H9 (cell line): ENCODE measurements at regions not wholly inside any gene's neighbourhood (a gene's known extent, or its start where the extent isn't known, plus 50 kb on each side); places are given as distances from the start of the nearest gene placed in this dataset.

ENCODE experiments used
- DNase-seq: peaks from one replicate; pipeline ENCODE4 v3.0.0-alpha.2; 2017
- H2AFZ ChIP-seq: one replicate; pipeline ENCODE4 v1.6.1; 2013; ENCODE audit warnings: mild to moderate bottlenecking, low read length, control low read depth, moderate library complexity
- H2AK5ac ChIP-seq: 2 replicates; pipeline ENCODE4 v1.6.1; 2013; ENCODE audit warnings: low read length, control low read depth, mixed read lengths; ENCODE audit not compliant: insufficient read length
- H2BK120ac ChIP-seq: one replicate; pipeline ENCODE4 v1.6.1; 2013; ENCODE audit warnings: low read depth, mild to moderate bottlenecking, low read length, control low read depth, inconsistent platforms; ENCODE audit not compliant: poor library complexity, severe bottlenecking
- H2BK12ac ChIP-seq: 2 replicates; pipeline ENCODE4 v1.6.1; 2013; ENCODE audit warnings: low read length, control low read depth, mixed read lengths, low read depth; ENCODE audit not compliant: insufficient read length
- H2BK15ac ChIP-seq: 2 replicates; pipeline ENCODE4 v1.6.1; 2013; ENCODE audit warnings: low read depth, low read length, control low read depth
- H2BK20ac ChIP-seq: one replicate; pipeline ENCODE4 v1.6.1; 2013; ENCODE audit warnings: low read depth, mild to moderate bottlenecking, low read length, control low read depth, inconsistent platforms; ENCODE audit not compliant: poor library complexity, severe bottlenecking
- H2BK5ac ChIP-seq: 2 replicates; pipeline ENCODE4 v1.6.1; 2013; ENCODE audit warnings: low read length, control low read depth, mixed read lengths; ENCODE audit not compliant: insufficient read length
- H3K14ac ChIP-seq: 2 replicates; pipeline ENCODE4 v1.6.1; 2013; ENCODE audit warnings: low read length, control low read depth; ENCODE audit not compliant: insufficient read depth
- H3K18ac ChIP-seq: 2 replicates; pipeline ENCODE4 v1.6.1; 2013; ENCODE audit warnings: low read depth, mild to moderate bottlenecking, mixed read lengths, low read length, control low read depth; ENCODE audit not compliant: insufficient read length
- H3K23ac ChIP-seq: 2 replicates; pipeline ENCODE4 v1.6.1; 2013; ENCODE audit warnings: low read length, control low read depth, mixed read lengths, low read depth; ENCODE audit not compliant: insufficient read length
- H3K23me2 ChIP-seq: 2 replicates; pipeline ENCODE4 v1.6.1; 2013; ENCODE audit warnings: low read depth, mild to moderate bottlenecking, mixed read lengths, low read length, control low read depth; ENCODE audit not compliant: insufficient read length, poor library complexity, severe bottlenecking
- H3K27ac ChIP-seq: 2 replicates; pipeline ENCODE4 v1.5.1; 2013; ENCODE audit warnings: low read length, control low read depth, mixed read lengths, low read depth; ENCODE audit not compliant: insufficient read length
- H3K27me3 ChIP-seq: 2 replicates; pipeline ENCODE4 v1.6.1; 2013; ENCODE audit warnings: low read length, control low read depth, inconsistent platforms; ENCODE audit not compliant: insufficient read depth
- H3K4ac ChIP-seq: 2 replicates; pipeline ENCODE4 v1.6.1; 2013; ENCODE audit warnings: low read depth, mild to moderate bottlenecking, control low read depth, inconsistent platforms, low read length, moderate library complexity
- H3K4me1 ChIP-seq: 2 replicates; pipeline ENCODE4 v1.6.1; 2013; ENCODE audit warnings: low read length, control low read depth, inconsistent platforms; ENCODE audit not compliant: insufficient read depth
- H3K4me2 ChIP-seq: 2 replicates; pipeline ENCODE4 v1.6.1; 2013; ENCODE audit warnings: low read length, control low read depth, mixed read lengths; ENCODE audit not compliant: insufficient read length, insufficient read depth
- H3K56ac ChIP-seq: 2 replicates; pipeline ENCODE4 v1.6.1; 2013; ENCODE audit warnings: low read depth, mild to moderate bottlenecking, mixed read lengths, low read length, control low read depth; ENCODE audit not compliant: insufficient read length
- H3K79me1 ChIP-seq: 2 replicates; pipeline ENCODE4 v1.6.1; 2013; ENCODE audit warnings: low read depth, mild to moderate bottlenecking, moderate library complexity, low read length, control low read depth, inconsistent platforms; ENCODE audit not compliant: insufficient read depth, poor library complexity, severe bottlenecking
- H3K79me2 ChIP-seq: 2 replicates; pipeline ENCODE4 v1.6.1; 2013; ENCODE audit warnings: low read length, control low read depth, inconsistent platforms; ENCODE audit not compliant: insufficient read depth
- H3K9ac ChIP-seq: 2 replicates; pipeline ENCODE4 v1.6.1; 2013; ENCODE audit warnings: low read length, control low read depth, mixed read lengths; ENCODE audit not compliant: insufficient read length; ENCODE audit errors: extremely low read depth
- H3K9me3 ChIP-seq: one replicate; pipeline ENCODE4 v1.6.1; 2013; ENCODE audit warnings: low read depth, low read length, inconsistent platforms; ENCODE audit not compliant: control insufficient read depth
- H3T11ph ChIP-seq: one replicate; pipeline ENCODE4 v1.6.1; 2013; ENCODE audit warnings: mild to moderate bottlenecking, low read length, control low read depth, inconsistent platforms
- H4K20me1 ChIP-seq: one replicate; pipeline ENCODE4 v1.6.1; 2013; ENCODE audit not compliant: control insufficient read depth, insufficient read length, insufficient read depth
- H4K5ac ChIP-seq: 2 replicates; pipeline ENCODE4 v1.6.1; 2013; ENCODE audit warnings: low read depth, mild to moderate bottlenecking, mixed read lengths, low read length, control low read depth; ENCODE audit not compliant: insufficient read length
- H4K8ac ChIP-seq: replicated peaks from 2 replicates; pipeline ENCODE4 v1.6.1; 2013; ENCODE audit warnings: low read length, control low read depth, mixed read lengths, low read depth; ENCODE audit not compliant: insufficient read length
- H4K91ac ChIP-seq: 2 replicates; pipeline ENCODE4 v1.6.1; 2013; ENCODE audit warnings: low read depth, mild to moderate bottlenecking, moderate library complexity, mixed read lengths, low read length, control low read depth; ENCODE audit not compliant: insufficient read length
- H3K27ac Mint-ChIP-seq, 3 experiments: 2 replicates in 2 of 3; 3 replicates in 1 of 3; pipeline ENCODE4 v1.8.0; 2020 to 2021; ENCODE audit warnings: mixed read lengths in 3 of 3, mild to moderate bottlenecking in 1 of 3, moderate library complexity in 1 of 3
- H3K27me3 Mint-ChIP-seq: 2 replicates; pipeline ENCODE4 v1.8.0; 2021; ENCODE audit warnings: low read depth, mild to moderate bottlenecking, moderate library complexity, mixed read lengths
- H3K36me3 Mint-ChIP-seq, 3 experiments: 2 replicates in 2 of 3; 3 replicates in 1 of 3; pipeline ENCODE4 v1.8.0; 2020 to 2021; ENCODE audit warnings: low read depth in 3 of 3, mixed read lengths in 3 of 3; ENCODE audit not compliant: insufficient read depth in 1 of 3
- H3K4me1 Mint-ChIP-seq, 2 experiments: 2 replicates each; pipeline ENCODE4 v1.8.0; 2020; ENCODE audit warnings: mixed read lengths in 2 of 2
- H3K4me3 Mint-ChIP-seq, 2 experiments: 2 replicates in 1 of 2; 3 replicates in 1 of 2; pipeline ENCODE4 v1.8.0; 2020 to 2021; ENCODE audit warnings: mild to moderate bottlenecking in 2 of 2, mixed read lengths in 2 of 2, moderate library complexity in 1 of 2
- H3K9me3 Mint-ChIP-seq, 2 experiments: 2 replicates in 1 of 2; 3 replicates in 1 of 2; pipeline ENCODE4 v1.8.0; 2020; ENCODE audit warnings: mild to moderate bottlenecking in 2 of 2, mixed read lengths in 2 of 2, moderate library complexity in 1 of 2
- CTCF ChIP-seq: fragments of 200-600 bp; sonication (generic); conservative IDR thresholded peaks from 3 replicates; pipeline ENCODE4 v1.8.0; 2021; ENCODE audit warnings: antibody characterized with exemption, mild to moderate bottlenecking
- WGBS: extraction: QIAGEN DNeasy Blood & Tissue Kit; methylation state at CpG from one replicate; pipeline ENCODE4 v1.1.7; 2013; ENCODE audit warnings: missing lambda C conversion rate, low lambda C conversion rate, mixed read lengths; ENCODE audit not compliant: insufficient read length; ENCODE audit errors: extremely low coverage; 5-methylcytosine and 5-hydroxymethylcytosine counted together

- Histone ChIP-seq H2BK15ac (no peak overlapping the region), H3K23ac (no peak overlapping the region), H3K79me2 (no peaks in the 10 kb centered on the region), H3K18ac (no peak overlapping the region), H4K8ac (no peak overlapping the region), H3K9me3 (no peaks in the 10 kb centered on the region), H4K91ac (no peak overlapping the region), H2BK12ac (no peak overlapping the region), H3K79me1 (no peaks in the 10 kb centered on the region), H4K5ac (no peak overlapping the region), H4K20me1 (no peaks in the 10 kb centered on the region), H2BK20ac (no peak overlapping the region), H3K4ac (no peak overlapping the region), H2AK5ac (no peak overlapping the region), H2AFZ (no peak overlapping the region), H3K27ac (no peak overlapping the region), H3K9ac (no peak overlapping the region), H3K14ac (no peak overlapping the region; the same call in 1 of the 2 replicates), H3K27me3 (no peaks in the 10 kb centered on the region), H2BK120ac (no peak overlapping the region), H3K4me2 (no peak overlapping the region), H3K4me1 (peaks cover 3% of the 10 kb centered on the region; the same call in 1 of the 2 replicates), H3T11ph (no peak overlapping the region), H3K56ac (no peak overlapping the region), H2BK5ac (no peak overlapping the region), H3K23me2 (no peaks in the 10 kb centered on the region)
- no peak overlapping the region for H3K27ac Mint-ChIP-seq
- peaks cover 5 to 7% of the 10 kb centered on the region in 2 experiments; a peak in 3 of 5 replicates for H3K9me3 Mint-ChIP-seq
- H3K27me3 Mint-ChIP-seq, result peaks cover 14% of the 10 kb centered on the region
- H3K4me1 Mint-ChIP-seq, result peaks cover 15 to 28% of the 10 kb centered on the region in 2 experiments
- no CpG with 5 or more reads among the region's 7 CpGs for WGBS
- TF ChIP-seq CTCF, result no peak
- H3K36me3 Mint-ChIP-seq, result no peaks in the 10 kb centered on the region; a peak in 1 of 7 replicates
- H3K4me3 Mint-ChIP-seq, result no peak overlapping the region
- DNase-seq, result no peak
These were observed 90.0 kb downstream of the GALR1 start for GRCh38 chr18:77339623-77340022.
